ENCODE measurements at regions not wholly inside any gene's neighbourhood (a gene's known extent, or its start where the extent isn't known, plus 50 kb on each side); places are given as distances from the start of the nearest gene placed in this dataset.

GRCh38 chr9:115367321-115367720, 249.4 kb upstream of the TNC start:
- Histone ChIP-seq H3K79me2 (ENCODE audit: insufficient read depth, low read length) (no peaks in the 10 kb centered on the region), H3K56ac (ENCODE audit: insufficient read length, low read depth, low read length) (no peak overlapping the region), H3K9me3 (ENCODE audit: control insufficient read depth, low read depth, low read length) (no peaks in the 10 kb centered on the region), H3K4ac (ENCODE audit: low read depth, low read length) (no peak overlapping the region), H4K8ac (replicated peaks; ENCODE audit: insufficient read length, low read depth, low read length) (no peak overlapping the region), H3K9ac (ENCODE audit: extremely low read depth, insufficient read length, low read length) (no peak overlapping the region), H3K27me3 (ENCODE audit: insufficient read depth, low read length) (no peaks in the 10 kb centered on the region), H3K14ac (ENCODE audit: insufficient read depth, low read length) (no peak overlapping the region), H3K23me2 (ENCODE audit: insufficient read length, low read depth, low read length, poor library complexity, severe bottlenecking) (no peaks in the 10 kb centered on the region), H4K91ac (ENCODE audit: insufficient read length, low read depth, low read length) (no peak overlapping the region), H4K5ac (ENCODE audit: insufficient read length, low read depth, low read length) (no peak overlapping the region), H3K27ac (ENCODE audit: insufficient read length, low read depth, low read length) (no peak overlapping the region), H3K4me2 (ENCODE audit: insufficient read depth, insufficient read length, low read length) (no peak overlapping the region), H3K4me1 (ENCODE audit: insufficient read depth, low read length) (no peaks in the 10 kb centered on the region), H2AFZ (ENCODE audit: low read length) (no peak overlapping the region), H4K20me1 (ENCODE audit: control insufficient read depth, insufficient read depth, insufficient read length) (no peaks in the 10 kb centered on the region), H2BK15ac (ENCODE audit: low read depth, low read length) (no peak overlapping the region), H3T11ph (ENCODE audit: low read length) (no peak overlapping the region), H2BK12ac (ENCODE audit: insufficient read length, low read depth, low read length) (no peak overlapping the region), H2BK20ac (ENCODE audit: low read depth, low read length, poor library complexity, severe bottlenecking) (no peak overlapping the region), H2AK5ac (ENCODE audit: insufficient read length, low read length) (no peak overlapping the region), H3K23ac (ENCODE audit: insufficient read length, low read depth, low read length) (no peak overlapping the region), H2BK5ac (ENCODE audit: insufficient read length, low read length) (no peak overlapping the region), H3K79me1 (ENCODE audit: insufficient read depth, low read depth, low read length, poor library complexity, severe bottlenecking) (no peaks in the 10 kb centered on the region), H3K18ac (ENCODE audit: insufficient read length, low read depth, low read length) (no peak overlapping the region), H2BK120ac (ENCODE audit: low read depth, low read length, poor library complexity, severe bottlenecking) (no peak overlapping the region)
- H3K4me3 Mint-ChIP-seq = no peak overlapping the region
- H3K36me3 Mint-ChIP-seq (ENCODE audit: insufficient read depth in 1 of 3, low read depth in 3 of 3) = no peaks in the 10 kb centered on the region; a peak in 1 of 7 replicates
- H3K9me3 Mint-ChIP-seq = no peaks in the 10 kb centered on the region; a peak in 1 of 5 replicates
- no peaks in the 10 kb centered on the region; the same call in 1 of the 2 replicates for H3K27me3 Mint-ChIP-seq (ENCODE audit: low read depth)
- DNase-seq = no peak
- H3K27ac Mint-ChIP-seq = no peak overlapping the region
- no peak for TF ChIP-seq CTCF (conservative IDR thresholded peaks at IDR 0.05)
- no CpG with 5 or more reads among the region's 4 CpGs for WGBS (ENCODE audit: extremely low coverage, insufficient read length, low lambda C conversion rate)
- peaks cover 2 to 3% of the 10 kb centered on the region in 2 experiments; a peak in 2 of 4 replicates for H3K4me1 Mint-ChIP-seq
